ENCODE measurements at regions not wholly inside any gene's neighbourhood (a gene's known extent, or its start where the extent isn't known, plus 50 kb on each side); places are given as distances from the start of the nearest gene placed in this dataset.
A peak's percentile ranks its signal among the peaks of the same experiment; 100 is the strongest.

DNA sequence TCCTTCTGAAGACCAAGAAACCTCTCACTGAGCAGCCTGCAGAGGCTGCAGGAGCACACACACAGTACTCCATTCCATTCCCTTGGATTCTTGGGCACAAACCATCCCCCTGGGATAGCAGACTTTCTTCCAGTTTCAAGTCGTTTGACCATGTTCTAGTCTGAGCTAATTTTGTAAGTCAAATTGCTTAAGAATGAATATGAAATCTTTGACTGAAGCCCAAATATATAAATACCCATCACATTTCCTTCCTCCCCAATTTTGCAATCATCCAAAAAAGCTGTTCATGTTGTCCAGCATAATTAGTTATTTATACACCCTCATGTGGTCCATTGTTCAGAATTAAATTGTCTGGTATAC, 231.2 kb upstream of the TPRG1 start:
- in situ Hi-C loops (cut with MboI; ENCODE audit: low sequenced_read_pairs): no loop called here
- no peak for DNase-seq (ENCODE audit: low spot score in 2 of 2)
- H3K27me3 ChIP-seq (ENCODE audit: low read depth): no peaks in the 10 kb centered on the region
- no peak overlapping the region for H3K4me3 ChIP-seq
- no peaks in the 10 kb centered on the region for H3K36me3 ChIP-seq (replicated peaks)
- H3K4me1 ChIP-seq: no peaks in the 10 kb centered on the region; the same call in 1 of the 2 replicates
- H3K9me3 ChIP-seq: no peaks in the 10 kb centered on the region

DNA sequence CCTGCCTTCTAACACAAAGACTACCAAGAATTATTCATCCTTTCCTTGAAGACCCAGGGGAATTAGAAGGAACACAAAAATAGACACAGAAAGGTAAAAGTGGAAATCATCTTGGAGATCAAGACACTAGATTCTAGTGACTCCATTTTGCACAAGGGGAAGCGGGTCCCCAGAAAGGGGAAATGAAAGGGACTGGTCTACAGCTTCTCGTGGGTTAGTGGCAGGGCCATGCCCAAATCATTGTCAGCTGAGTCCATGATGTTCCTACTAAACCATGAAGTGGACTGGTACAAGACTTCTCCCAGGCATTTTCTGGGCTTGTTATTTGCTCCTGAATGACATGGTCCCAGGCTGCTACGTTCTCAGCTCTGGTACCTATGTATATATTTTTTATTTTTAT, 230.7 kb upstream of the TPRG1 start:
- no peaks in the 10 kb centered on the region for H3K9me3 ChIP-seq
- no peak for DNase-seq (ENCODE audit: low spot score in 2 of 2)
- in situ Hi-C loops (cut with MboI; ENCODE audit: low sequenced_read_pairs): no loop called here

DNA sequence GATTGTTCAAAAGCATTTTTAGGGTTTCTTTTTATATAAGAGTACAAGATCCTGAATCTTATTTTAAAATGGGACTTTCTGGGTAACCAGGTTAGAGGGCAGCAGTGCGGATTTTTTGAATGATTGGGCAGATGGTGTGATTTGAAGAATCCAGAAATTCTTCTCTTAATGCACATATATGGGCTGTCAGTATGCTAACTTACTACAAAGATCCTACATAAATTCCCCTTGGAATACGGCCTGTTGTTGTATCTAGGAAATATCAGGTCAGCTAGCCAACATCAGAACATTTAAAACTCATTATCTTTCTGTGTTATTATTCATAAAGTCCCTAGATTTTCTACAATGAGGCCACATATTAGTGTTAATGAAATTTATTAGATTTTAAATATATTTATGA, 229.6 kb upstream of the TPRG1 start:
- H3K4me3 ChIP-seq: no peak overlapping the region
- no peaks in the 10 kb centered on the region; the same call in 1 of the 2 replicates for H3K4me1 ChIP-seq
- H3K36me3 ChIP-seq (replicated peaks): no peaks in the 10 kb centered on the region
- no peaks in the 10 kb centered on the region for H3K27me3 ChIP-seq (ENCODE audit: low read depth)
- no peak for DNase-seq (ENCODE audit: low spot score in 2 of 2)
- in situ Hi-C loops (cut with MboI; ENCODE audit: low sequenced_read_pairs): no loop called here
- no peaks in the 10 kb centered on the region for H3K9me3 ChIP-seq

More for the DNA sequence above, 230.7 kb upstream of the TPRG1 start:
- H3K4me1 ChIP-seq: no peaks in the 10 kb centered on the region; the same call in 1 of the 2 replicates
- no peaks in the 10 kb centered on the region for H3K27me3 ChIP-seq (ENCODE audit: low read depth)
- H3K4me3 ChIP-seq: no peak overlapping the region
- H3K36me3 ChIP-seq (replicated peaks): no peaks in the 10 kb centered on the region

DNA sequence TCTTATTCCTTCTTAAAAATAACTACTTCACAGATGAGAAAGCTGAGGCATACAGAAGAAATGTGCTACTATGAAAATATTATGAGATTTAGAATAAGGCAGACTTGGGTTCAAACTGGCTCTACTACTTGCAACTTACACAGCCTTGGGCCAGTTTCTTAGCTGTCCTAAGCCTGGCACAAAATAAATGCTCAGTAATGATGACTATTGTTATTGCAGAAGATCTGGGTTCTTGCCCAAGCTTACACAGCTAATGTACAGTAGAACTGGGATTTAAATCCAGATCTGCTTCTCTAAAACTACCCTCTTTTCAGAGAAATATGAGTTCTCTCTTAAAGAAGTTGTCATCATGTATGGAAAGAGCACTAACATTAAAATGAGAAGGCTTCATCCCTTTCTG, 228.2 kb upstream of the TPRG1 start:
- Histone ChIP-seq H3K27me3 (ENCODE audit: low read depth) (no peaks in the 10 kb centered on the region), H3K4me3 (no peak overlapping the region), H3K36me3 (replicated peaks) (no peaks in the 10 kb centered on the region), H3K4me1 (no peaks in the 10 kb centered on the region; the same call in 1 of the 2 replicates), H3K9me3 (no peaks in the 10 kb centered on the region)
- in situ Hi-C loops (cut with MboI; ENCODE audit: low sequenced_read_pairs): no loop called here
- no peak for DNase-seq (ENCODE audit: low spot score in 2 of 2)

DNA sequence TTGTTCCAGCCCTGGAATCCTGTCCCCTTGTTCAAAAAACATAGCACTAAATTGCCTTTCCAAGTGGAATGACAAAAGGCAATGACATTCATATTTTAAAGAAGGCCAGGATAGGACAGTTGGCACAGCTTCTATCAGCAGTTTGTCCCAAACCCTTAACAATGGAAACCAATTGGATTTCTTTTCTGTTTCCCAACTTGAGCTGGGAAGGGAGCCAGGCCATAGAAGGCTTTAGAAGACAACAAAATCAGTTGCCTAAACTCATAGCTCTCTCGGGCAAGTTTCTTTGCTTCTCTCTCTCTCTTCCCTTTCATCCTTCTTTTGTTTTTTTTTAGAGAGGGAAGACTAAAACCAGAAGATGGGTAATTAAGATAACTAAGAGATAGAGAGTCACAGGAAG, 227.7 kb upstream of the TPRG1 start:
- DNase-seq (ENCODE audit: low spot score in 2 of 2): no peak
- in situ Hi-C loops (cut with MboI; ENCODE audit: low sequenced_read_pairs): no loop called here
- H3K27me3 ChIP-seq (ENCODE audit: low read depth): no peaks in the 10 kb centered on the region
- no peak overlapping the region for H3K4me3 ChIP-seq
- no peaks in the 10 kb centered on the region for H3K36me3 ChIP-seq (replicated peaks)
- no peaks in the 10 kb centered on the region; the same call in 1 of the 2 replicates for H3K4me1 ChIP-seq
- H3K9me3 ChIP-seq: no peaks in the 10 kb centered on the region

DNA sequence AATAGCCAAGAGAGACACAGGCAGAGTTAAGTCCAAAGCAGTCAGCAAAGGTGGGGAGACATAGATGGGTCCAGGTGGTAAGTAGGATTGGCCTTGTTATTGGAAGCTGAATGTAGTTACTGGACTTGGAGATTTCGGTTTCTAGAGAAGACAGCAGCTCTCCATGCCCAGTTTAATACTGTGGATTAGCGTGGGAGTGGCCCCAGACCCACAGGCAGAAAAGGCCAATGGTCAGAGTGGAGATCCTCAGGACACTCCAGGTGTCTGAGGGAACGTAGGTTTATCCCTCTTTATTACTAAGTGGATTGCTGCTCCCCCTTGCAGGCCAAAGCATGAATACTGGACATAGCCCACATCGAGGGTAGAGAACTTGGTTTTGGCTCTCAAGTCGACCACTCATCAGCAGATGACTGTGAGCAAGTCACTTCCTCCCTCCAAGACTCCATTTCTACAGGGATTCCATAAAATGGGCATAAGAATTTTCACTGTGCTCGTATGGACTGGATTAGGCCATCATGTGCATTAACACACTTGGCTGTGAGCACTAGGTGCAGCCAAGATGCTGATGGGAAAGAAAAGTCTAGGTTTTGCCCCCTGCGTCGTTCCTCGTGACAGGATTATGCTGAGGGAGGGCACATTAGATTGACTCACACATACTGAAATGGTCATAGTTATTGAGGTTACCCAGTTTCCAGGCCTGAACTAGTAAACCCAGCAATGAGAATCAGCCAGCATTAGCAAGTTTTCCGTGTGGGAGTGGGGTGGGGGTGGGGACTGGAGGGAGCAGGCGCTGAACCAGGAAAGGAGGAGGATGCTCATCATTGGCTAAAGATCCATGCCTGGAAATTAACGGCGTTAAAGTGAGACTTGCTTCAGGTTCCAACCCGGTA, 225.2 kb upstream of the TPRG1 start:
- no peaks in the 10 kb centered on the region for H3K27me3 ChIP-seq (ENCODE audit: low read depth)
- DNase-seq (ENCODE audit: low spot score in 2 of 2): no peak
- no peak overlapping the region for H3K4me3 ChIP-seq
- in situ Hi-C loops (cut with MboI; ENCODE audit: low sequenced_read_pairs): no loop called here
- H3K4me1 ChIP-seq: no peaks in the 10 kb centered on the region; the same call in 1 of the 2 replicates
- no peaks in the 10 kb centered on the region for H3K9me3 ChIP-seq
- no peaks in the 10 kb centered on the region for H3K36me3 ChIP-seq (replicated peaks)

DNA sequence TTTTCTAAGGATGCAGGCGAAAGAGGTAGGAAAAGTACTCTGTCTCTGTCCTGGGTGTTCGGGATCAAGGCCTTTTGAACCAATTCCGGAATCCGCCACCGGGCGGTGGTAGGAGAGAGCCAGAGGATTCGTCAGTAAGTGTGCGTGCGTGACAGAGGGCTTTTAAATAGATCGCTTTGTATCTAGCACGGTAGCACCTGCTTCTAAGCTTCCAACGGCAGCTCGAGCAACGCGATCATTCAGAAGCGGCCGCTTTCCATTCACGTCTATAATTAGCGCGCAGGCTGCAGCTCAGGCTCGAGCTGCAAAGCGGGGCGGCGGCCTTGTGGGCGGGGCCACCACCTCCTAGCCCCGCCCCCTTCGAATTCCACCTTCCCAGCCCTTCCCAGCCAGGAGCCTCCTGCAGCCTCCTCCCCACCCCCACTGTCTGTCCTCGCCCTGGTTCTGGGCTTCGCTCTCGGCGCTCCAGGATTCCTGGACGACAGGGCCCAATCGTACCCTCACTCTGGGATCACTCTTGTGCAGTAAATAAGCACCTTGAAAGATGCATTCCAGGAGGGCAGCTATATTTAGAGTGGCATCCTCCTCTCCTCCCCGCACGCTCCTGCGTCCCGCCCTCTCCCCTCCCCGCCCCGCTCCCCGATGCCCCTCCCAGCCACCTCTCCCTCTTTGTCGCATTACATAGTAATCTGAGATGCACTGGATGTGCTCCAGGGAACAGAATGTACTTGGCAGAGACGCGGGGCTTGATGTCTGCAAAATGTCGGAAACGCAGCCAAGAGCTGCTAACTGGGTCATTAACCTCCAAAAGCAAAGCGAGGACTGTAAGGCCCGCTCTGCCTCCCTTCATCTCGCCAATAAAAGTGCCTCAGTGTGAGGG, 224.1 kb upstream of the TPRG1 start:
- Histone ChIP-seq H3K4me1 (no peaks in the 10 kb centered on the region; the same call in 1 of the 2 replicates), H3K27me3 (ENCODE audit: low read depth) (no peaks in the 10 kb centered on the region), H3K9me3 (no peaks in the 10 kb centered on the region), H3K4me3 (no peak overlapping the region), H3K36me3 (replicated peaks) (no peaks in the 10 kb centered on the region)
- in situ Hi-C loops (cut with MboI; ENCODE audit: low sequenced_read_pairs): no loop called here
- peak in 1 of 2 experiments; percentile 55 for DNase-seq (ENCODE audit: low spot score in 2 of 2)

DNA sequence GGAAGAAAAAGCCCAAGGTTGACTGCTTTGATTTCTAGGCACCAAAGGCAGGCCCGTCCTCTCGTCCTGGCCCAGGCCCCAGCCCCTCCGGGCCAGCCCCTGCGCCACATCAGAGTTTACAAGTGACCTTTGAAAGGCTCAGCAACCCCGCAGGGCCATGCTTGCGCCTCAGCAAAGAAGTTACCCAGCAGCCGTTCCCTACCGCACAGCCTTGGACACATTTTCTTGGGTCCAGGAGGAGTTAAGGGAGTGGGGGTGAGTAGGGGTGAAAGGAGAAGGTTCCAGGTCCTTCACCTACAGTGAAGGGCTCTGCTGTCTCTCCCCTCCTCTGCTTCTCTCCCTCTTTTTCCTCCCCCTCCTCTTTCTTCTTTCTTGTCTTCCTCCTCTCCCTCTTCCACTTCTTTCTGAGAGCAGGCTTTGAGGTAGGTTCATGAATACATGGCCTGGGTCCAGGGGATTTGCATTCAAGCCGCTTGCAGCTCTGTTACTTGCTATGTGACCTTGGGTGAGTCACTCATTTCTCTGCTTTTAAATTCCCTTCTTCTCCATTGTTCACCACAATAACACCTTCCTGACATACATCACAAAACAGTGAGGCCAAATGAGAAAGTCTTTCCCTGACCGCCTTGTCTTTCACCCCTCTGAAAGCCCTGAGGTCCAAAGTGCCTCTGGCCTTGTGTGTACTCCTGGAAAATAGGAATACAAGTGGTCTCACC, 223.3 kb upstream of the TPRG1 start:
- Histone ChIP-seq H3K4me1 (no peaks in the 10 kb centered on the region; the same call in 1 of the 2 replicates), H3K9me3 (no peaks in the 10 kb centered on the region), H3K36me3 (replicated peaks) (no peaks in the 10 kb centered on the region), H3K4me3 (no peak overlapping the region), H3K27me3 (ENCODE audit: low read depth) (no peaks in the 10 kb centered on the region)
- peak; percentile 11 to 20 for DNase-seq (ENCODE audit: low spot score in 2 of 2)
- in situ Hi-C loops (cut with MboI; ENCODE audit: low sequenced_read_pairs): no loop called here

DNA sequence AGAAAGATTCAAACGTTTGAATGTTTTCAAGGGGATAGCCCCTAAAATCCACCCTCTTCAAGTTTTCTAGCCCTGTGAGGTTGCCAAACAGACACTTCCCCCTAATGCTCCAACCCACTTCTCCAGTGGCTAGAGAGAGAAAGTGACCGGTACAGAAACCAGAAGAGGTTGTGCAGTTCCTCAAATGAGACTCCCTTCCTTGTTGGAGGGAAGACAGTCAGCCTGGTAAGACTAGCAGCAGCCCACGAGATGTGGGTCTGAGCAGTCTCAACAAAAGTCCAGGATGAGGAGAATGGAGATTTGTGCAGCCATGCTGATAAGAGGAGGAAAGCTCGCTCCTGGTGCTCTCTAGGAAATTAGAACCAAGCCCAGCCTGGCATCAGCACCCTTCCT, 222.8 kb upstream of the TPRG1 start:
- Histone ChIP-seq H3K4me1 (no peaks in the 10 kb centered on the region), H3K27me3 (ENCODE audit: low read depth) (no peaks in the 10 kb centered on the region), H3K4me3 (no peak overlapping the region), H3K36me3 (replicated peaks) (no peaks in the 10 kb centered on the region), H3K9me3 (no peaks in the 10 kb centered on the region)
- in situ Hi-C loops (cut with MboI; ENCODE audit: low sequenced_read_pairs): no loop called here
- DNase-seq (ENCODE audit: low spot score in 2 of 2): no peak

DNA sequence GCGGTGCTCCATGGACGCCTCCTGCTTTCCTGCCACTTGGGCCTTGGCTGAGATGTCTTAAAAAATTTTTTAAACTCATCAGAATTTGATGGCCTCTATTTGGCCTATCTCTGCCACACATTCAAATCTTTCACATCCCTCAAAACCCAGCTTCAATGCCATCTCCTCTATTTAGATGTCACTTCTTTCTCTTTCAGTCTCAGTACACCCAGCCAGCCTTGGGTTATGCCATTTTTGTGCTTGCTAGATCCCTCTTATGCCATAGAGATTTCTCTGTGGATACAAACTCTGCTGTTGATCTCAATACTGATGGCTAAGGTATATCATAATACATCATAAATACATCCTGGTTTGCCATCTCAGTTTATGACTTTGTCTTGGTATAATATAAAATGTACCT, 222.3 kb upstream of the TPRG1 start:
- no peaks in the 10 kb centered on the region for H3K9me3 ChIP-seq
- H3K27me3 ChIP-seq (ENCODE audit: low read depth): no peaks in the 10 kb centered on the region
- DNase-seq (ENCODE audit: low spot score in 2 of 2): no peak
- in situ Hi-C loops (cut with MboI; ENCODE audit: low sequenced_read_pairs): no loop called here
- H3K4me3 ChIP-seq: no peak overlapping the region
- H3K4me1 ChIP-seq: no peaks in the 10 kb centered on the region
- no peaks in the 10 kb centered on the region for H3K36me3 ChIP-seq (replicated peaks)

DNA sequence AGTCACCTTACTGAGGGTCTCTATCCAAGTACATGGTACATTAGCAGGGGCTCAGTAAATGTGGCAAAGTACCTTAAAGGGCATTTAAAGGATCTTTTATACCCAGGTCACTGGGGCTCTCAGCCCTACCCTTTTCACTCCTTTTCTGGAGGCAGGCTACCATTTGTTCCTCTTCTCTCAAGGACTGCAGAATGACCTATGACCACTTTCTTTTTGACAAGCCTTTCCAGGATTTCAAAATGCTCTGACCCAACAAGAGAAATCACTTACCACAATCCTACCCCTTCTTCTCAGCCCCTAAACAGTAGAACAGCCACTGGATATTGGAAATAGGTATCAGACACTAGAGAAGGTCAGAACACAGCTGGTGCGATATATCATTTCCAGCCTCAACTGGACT, 221.8 kb upstream of the TPRG1 start:
- no peak for DNase-seq (ENCODE audit: low spot score in 2 of 2)
- H3K4me1 ChIP-seq: no peaks in the 10 kb centered on the region
- in situ Hi-C loops (cut with MboI; ENCODE audit: low sequenced_read_pairs): no loop called here
- H3K9me3 ChIP-seq: no peaks in the 10 kb centered on the region
- no peaks in the 10 kb centered on the region for H3K36me3 ChIP-seq (replicated peaks)
- no peaks in the 10 kb centered on the region for H3K27me3 ChIP-seq (ENCODE audit: low read depth)
- H3K4me3 ChIP-seq: no peak overlapping the region

DNA sequence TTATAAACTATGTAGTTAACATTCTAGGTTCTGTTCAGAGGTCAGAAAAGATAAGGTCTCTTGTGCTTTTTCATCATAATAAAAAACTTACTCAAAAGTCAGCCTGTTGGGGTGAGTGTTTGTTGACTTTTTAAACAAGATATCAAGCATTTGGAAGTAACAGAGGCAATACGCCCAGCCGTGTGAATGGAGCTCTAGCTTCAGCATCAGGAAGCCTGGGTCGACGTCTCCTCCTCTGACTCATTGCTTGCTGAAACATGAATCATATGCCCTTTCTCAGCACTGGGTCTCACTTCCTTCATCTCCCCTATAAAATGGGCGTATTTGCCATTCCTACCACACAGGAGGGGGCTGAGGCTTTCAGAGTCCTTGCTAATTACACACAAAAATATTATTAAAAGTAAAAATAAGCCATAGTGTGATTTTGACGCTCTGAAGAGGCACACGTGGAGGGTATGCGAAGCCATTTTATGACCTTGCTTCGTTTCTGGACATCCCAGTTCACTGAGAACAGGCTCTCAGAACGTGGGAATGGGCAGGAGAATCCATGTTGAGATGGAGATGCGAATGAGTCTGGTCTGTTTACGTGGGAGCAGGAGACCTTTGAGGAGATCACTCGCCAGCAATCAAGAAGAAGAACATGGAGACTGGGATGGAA, 220.8 kb upstream of the TPRG1 start:
- in situ Hi-C loops (cut with MboI; ENCODE audit: low sequenced_read_pairs): no loop called here
- Histone ChIP-seq H3K27me3 (ENCODE audit: low read depth) (no peaks in the 10 kb centered on the region), H3K9me3 (no peaks in the 10 kb centered on the region), H3K36me3 (replicated peaks) (no peaks in the 10 kb centered on the region), H3K4me1 (no peaks in the 10 kb centered on the region), H3K4me3 (no peak overlapping the region)
- no peak for DNase-seq (ENCODE audit: low spot score in 2 of 2)

DNA sequence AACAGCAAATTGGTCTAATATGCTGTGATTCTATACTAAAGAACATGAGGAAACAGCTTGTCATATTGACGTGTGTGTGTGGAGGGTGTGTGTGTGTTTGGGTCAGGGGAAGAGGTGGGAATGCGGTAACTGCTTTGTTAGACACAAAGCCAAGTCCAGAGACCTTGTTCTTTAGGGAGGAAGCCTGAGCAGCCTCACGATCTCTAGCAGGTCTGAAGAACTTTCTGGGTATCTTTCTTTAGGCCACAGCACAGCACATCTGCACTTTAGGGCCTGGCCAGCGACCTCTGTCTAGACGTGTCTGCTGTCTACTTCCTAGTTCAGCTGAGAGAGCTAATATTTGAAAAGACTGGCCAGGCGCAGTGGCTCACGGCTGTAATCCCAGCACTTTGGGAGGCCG, 220.0 kb upstream of the TPRG1 start:
- in situ Hi-C loops (cut with MboI; ENCODE audit: low sequenced_read_pairs): no loop called here
- no peak overlapping the region for H3K4me3 ChIP-seq
- no peaks in the 10 kb centered on the region for H3K4me1 ChIP-seq
- DNase-seq (ENCODE audit: low spot score in 2 of 2): no peak
- H3K9me3 ChIP-seq: no peaks in the 10 kb centered on the region
- no peaks in the 10 kb centered on the region for H3K27me3 ChIP-seq (ENCODE audit: low read depth)
- H3K36me3 ChIP-seq (replicated peaks): no peaks in the 10 kb centered on the region

All from HAP-1 (cell line).